ENCODE measurements at regions not wholly inside any gene's neighbourhood (a gene's known extent, or its start where the extent isn't known, plus 50 kb on each side); places are given as distances from the start of the nearest gene placed in this dataset.

DNA sequence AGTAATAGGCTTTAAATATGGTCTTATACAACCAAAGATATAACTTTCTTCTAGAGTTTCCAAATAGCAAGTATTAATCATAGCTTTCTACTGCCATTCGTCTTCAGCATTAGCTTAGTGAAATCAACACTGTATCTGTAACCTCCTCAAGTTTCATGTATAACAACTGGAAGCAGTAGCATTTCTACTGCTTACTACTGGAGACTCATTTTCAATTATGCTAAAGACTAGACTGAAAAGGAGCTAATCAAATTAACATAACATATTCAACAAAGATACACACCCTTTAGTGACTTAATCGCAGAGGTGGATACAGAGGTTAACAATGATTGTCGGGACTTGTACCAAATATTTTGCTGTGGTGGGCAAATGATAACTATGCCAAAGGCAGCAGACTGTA is 344.2 kb upstream of the TEX13C start:
- FAIRE-seq (no peak), DNase-seq (ENCODE audit: insufficient read length, low spot score) (no peak)

DNA sequence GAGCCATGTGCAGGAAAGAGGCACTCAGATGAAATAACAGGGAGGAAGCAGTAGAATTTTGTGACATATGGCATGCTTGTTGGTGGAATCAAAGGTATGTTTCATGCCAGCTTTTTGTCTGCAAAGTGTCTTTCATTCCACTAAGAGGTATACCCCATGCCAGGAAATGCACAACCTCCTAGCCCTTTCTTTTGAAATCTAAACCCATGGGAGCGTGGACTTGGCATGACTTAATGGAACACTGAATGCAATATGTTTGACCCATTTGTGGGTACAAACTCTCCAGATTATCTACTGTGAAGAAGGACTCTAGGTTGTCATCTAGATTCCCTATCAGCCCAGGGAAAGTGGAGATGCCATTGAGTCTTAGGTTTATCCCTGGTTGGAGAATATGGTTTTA is 338.3 kb upstream of the TEX13C start:
- DNase-seq (ENCODE audit: insufficient read length, low spot score) (no peak), FAIRE-seq (no peak)

DNA sequence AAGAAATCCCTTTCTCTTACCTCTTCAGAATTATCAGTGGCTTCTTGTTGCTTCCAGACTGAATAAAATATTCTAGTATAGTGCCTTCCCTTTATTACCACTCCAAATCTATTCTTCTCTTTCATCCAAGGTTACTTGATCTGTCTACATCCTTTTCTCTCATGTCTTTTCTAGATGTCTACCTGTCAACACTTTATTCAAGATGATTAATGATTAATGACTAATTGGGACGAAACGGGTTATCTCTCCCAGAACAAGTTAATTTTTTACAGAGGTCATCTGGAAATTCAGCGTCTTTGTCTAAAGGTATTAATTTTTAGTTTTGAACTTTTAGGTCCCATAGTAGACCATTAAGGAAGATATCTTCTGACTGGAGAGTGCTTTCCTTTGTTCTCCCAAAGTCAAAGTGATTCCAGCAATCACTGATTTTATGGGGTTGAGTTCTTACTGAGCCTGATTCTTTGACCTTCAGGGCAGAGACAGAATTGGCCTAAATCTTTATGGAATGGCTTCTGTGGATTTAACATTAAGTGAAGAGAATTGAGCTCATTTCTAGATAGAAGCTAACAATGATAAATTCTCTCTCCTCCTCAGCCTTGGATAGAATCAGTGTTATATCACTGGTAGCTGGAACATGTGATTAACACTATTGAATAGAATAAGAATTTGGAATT is 335.4 kb upstream of the TEX13C start:
- DNase-seq (ENCODE audit: insufficient read length, low spot score) (no peak), FAIRE-seq (no peak)

DNA sequence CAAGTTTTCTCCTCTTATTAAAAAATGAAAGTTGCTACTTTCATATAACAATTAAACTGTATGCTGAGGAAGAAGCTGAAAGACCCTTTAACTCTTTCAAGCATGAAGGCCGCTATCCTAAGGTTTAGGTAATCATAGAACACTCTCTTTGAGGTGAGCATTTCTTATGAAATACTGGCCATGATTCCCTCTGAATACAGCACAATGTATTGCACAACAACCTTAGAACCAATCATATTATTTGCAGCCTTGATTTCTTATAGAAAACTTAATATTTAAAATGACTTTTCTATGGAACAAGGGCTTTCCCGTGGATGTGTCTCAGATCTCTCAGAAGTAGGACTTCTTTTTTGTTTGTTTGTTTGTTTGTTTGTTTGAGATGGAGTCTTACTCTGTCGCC is 333.4 kb upstream of the TEX13C start:
- FAIRE-seq: no peak
- DNase-seq (ENCODE audit: insufficient read length, low spot score): no peak

DNA sequence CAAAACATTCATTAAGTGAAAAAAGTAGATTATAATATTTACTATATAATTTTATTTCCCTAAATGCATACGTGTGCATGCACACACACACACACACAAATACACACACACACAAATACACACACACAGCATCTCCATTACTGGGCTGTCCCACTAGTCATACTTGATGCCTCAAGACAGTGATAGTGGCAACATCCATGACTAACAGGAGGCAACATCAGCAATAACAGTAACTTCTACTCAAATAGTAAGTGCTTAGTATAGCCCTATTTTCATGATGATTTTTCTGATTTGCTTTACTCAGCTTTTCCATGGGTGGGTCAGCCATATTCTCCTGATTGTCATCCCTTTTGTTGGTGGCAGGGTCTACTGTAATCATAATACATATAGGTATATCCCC is 325.9 kb upstream of the TEX13C start:
- FAIRE-seq (no peak), DNase-seq (ENCODE audit: insufficient read length, low spot score) (no peak)

DNA sequence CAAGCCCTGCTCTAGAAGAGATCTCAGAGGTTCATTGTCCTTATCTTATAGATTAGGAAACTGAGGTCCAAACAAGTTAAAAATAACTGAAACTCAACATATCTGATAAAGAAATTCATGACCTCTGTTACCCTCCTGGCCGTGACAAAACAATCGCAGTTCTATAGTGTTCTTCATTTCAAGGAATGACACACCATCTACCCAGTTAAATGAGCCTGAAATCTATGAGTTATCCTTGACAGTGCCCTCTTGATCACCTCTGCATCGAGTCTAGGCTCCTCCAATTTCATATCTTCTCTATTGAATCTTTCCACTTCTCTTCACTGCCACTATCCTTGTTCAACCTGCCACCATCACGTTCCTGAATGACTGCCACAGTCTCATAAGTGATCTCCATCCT is 325.3 kb upstream of the TEX13C start:
- no peak for FAIRE-seq
- no peak for DNase-seq (ENCODE audit: insufficient read length, low spot score)

DNA sequence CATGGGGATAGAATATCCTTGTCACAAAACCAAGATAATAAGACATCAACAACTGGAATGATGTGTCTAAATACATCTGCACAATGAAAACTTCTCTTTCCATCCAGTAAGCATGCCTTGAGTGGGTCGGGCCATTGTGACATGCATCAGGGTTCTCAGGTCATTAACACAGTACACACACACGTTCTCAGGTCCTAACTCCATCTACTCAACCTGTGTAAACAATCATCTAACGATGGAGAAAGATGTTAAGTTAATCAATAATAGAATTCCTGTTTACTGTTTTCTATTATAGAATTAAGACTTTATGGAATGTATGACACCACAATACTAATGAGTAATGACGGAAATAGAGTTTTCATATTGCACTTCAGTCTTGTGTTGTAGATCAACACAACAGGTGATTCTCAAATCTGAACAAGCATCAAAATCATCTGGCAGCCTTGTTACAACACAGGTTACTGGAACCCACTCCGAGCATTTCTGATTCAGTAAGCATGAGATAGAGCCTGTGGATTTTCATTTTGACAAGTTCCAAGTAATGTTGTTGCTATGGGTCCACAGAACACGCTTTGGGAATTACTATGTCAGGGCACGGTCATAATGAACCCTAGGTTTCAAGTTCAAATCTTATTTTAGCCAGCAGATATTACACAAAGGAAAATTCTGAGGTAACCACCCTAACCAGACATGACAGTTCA is 315.8 kb upstream of the TEX13C start:
- DNase-seq (ENCODE audit: insufficient read length, low spot score) (no peak), FAIRE-seq (peak; percentile 4)

DNA sequence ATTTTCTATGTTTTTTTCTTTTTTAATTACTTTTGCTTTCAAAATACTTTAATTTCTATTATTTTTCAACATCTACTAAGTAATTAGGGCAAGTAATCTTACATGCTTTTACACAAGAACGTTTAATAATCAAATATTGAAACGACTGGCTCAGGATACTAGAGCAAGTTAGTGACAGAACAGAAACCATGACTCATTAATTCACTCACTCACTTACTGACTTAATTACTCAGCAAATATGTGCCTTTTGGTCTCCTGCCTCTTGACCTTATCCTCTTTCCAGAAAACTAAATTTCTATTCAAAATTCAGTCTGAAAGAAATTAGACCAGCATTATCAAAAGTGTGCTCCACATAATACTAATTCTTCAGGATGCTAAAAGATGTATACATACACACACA is 314.9 kb upstream of the TEX13C start:
- DNase-seq (ENCODE audit: insufficient read length, low spot score) (no peak), FAIRE-seq (no peak)

DNA sequence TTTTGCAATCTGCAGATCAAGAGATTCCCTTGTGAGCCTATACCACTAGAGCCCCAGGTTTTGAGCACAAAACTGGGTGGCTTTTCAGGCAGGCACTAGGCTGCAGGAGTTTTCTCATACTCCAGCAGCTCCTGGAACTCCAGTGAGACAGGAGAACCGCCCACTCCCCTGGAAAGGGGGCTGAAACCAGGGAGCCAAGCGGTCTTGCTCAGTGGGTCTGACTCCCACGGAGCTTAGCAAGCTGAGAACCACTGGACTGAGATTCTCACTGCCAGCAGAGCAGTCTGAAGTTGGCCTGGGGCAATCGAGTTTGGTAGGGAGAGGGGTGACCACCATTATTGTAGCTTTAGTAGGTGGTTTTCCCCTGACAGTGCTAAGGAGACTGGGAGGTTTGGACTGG is 313.8 kb upstream of the TEX13C start:
- no peak for DNase-seq (ENCODE audit: insufficient read length, low spot score)
- FAIRE-seq: no peak

DNA sequence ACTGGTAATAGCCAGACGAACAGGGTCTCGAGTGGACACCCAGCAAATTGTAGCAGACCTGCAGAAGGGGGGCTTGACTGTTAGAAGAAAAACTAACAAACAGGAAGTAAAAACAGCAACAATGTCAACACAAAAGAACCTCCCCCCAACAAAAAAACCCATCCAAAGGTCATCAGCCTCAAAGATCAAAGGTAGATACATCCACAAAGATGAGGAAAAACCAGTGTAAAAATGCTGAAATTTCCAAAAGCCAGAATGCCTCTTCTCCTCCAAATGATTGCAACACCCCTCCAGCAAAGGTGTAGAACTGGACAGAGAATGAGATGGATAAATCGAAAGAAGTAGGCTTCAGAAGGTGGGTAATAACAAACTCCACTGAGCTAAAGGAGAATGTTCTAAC is 313.0 kb upstream of the TEX13C start:
- DNase-seq (ENCODE audit: insufficient read length, low spot score) (no peak), FAIRE-seq (no peak)

DNA sequence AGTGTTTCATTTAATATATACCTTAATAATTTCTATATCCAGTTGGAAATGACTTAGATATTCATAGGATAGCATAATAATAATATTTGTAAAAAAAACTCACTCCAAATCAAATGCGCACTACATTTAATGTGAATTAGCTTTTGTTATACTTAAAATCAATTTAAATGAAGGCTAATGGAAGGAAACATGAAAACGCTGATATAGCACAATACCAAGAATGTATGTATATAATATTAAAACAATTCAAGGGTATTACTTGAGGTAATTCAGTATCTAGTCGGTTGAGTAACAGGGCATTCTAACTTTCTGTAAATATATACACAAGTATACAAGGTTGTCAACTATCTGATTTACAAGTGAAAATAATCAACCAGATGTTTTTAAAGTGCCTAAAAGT is 307.1 kb upstream of the TEX13C start:
- no peak for FAIRE-seq
- DNase-seq (ENCODE audit: insufficient read length, low spot score): no peak

DNA sequence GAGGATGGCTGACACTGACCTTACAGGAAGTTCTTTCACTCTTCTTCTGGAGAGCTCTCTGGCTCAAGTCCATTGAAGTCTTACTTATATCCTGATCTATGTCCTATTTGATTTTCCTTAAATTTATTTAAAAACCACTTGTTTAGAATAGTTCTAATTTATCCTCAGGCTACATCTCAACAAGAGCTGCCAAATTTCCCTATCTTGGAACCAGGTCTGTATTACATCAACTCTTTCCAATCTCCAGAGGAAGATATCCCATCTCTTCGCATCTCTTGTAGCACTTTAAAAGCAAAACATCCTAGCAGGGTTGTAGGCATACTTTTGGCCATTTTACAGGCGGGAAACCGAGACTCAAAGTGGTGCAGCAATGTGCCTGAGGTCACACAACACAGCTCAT is 290.5 kb upstream of the TEX13C start:
- FAIRE-seq: no peak
- DNase-seq (ENCODE audit: insufficient read length, low spot score): no peak
